SH-SY5Y (cell line): ENCODE measurements at regions not wholly inside any gene's neighbourhood (a gene's known extent, or its start where the extent isn't known, plus 50 kb on each side); places are given as distances from the start of the nearest gene placed in this dataset.

ENCODE experiments used
- GATA2 ChIP-seq: IDR thresholded peaks from 2 replicates; pipeline ENCODE4 v1.6.1; 2011; ENCODE audit warnings: mild to moderate bottlenecking, low read depth, low read length
- GATA3 ChIP-seq: IDR thresholded peaks from 2 replicates; pipeline ENCODE4 v1.6.1; 2011; ENCODE audit warnings: low read depth, mild to moderate bottlenecking, low read length, moderate library complexity

DNA sequence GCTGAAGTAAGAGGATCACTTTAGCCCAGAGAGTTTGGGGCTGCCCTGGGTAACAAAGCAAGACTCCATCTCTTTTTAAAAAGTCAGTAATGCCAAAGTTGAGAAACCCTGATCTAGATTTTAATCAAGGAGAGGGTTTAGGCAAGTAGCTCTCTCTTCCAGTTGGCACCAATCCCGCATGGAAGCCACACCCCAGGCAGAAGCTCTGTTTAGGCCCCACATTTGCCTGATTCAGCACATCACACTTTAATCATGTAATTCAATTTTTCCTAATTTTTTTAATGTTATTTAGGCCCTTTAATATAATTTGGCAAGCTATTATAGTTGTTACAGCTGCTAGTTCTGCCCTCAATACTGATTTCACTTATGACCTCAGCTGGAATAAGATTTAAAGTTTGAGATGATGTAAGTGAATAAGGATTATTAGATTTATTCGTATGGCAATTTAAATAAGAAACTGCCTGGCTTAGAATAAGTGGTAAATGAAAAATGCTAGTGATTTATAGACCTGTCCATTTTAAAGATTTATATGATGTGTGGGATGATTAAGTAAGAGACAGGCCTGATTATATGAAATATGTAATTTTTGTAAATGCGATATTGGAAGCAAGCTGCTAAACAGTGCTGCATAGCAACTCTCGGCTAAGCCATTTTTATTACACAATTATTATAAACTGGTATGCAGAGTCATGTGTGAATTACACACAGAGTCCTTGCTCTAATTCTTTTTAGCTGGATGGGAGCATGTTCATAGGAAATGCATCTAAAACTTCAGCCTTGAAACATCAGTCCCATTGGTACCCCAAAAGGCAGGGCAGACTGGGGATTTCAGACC, 80.2 kb upstream of the NFE2L3 start:
- no peak for TF ChIP-seq GATA3
- TF ChIP-seq GATA2, result no peak

DNA sequence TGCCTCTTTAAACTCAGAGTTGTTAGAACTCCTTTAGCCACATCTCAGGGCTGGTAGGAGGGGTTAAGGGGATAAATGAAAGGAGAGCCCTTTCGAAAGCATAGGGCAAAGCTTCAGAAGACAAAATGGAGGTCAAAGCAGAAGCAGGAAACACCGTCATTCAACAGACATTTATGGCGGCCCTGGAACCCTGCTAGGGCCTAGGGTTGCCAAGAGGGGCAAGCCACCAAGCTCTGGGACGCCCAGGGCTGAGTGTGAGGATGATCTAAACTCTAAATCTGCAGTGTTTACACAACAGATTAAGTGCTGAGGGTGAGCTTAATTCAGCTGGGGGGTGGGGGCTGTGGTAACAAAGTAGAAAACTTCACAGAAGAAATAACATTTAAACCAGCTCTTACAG, 79.0 kb upstream of the NFE2L3 start:
- TF ChIP-seq GATA3 (no peak), GATA2 (no peak)

DNA sequence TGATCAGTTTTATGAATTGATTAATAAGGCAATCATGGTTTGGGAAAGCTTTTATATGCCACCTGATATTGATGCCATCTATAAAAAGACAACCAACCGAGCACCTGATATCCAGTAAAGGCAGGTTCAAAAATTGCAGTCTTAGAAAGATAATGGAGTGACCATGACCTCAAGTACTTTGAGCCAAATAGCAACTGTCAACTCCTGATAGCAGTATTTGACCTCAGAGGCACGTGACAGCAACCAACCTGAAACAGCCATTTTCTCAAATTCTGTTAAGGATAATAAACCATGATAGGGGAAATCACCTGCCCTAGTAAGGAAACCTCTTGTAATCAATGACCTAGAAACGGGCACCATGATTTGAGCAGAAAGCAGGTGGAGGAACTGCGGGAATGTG, 77.1 kb upstream of the NFE2L3 start:
- TF ChIP-seq GATA2 (no peak), GATA3 (no peak)

DNA sequence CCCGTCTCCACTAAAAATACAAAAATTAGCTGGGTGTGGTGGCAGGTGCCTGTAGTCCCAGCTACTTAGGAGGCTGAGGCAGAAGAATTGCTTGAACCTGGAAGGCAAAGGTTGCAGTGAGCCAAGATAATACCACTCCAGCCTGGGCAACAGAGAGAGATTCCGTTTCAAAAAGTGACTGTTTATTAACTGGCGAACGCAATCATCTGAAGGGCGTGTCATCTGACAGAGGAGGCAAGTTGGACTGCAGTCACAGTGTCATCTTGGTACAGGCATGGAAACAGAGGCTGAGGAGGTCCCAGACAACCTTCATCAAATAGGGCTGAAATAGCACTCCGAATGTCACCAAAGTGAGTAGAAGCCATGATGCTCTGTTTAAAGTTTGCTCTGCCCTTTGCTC, 75.3 kb upstream of the NFE2L3 start:
- TF ChIP-seq GATA3, result no peak
- TF ChIP-seq GATA2, result no peak

DNA sequence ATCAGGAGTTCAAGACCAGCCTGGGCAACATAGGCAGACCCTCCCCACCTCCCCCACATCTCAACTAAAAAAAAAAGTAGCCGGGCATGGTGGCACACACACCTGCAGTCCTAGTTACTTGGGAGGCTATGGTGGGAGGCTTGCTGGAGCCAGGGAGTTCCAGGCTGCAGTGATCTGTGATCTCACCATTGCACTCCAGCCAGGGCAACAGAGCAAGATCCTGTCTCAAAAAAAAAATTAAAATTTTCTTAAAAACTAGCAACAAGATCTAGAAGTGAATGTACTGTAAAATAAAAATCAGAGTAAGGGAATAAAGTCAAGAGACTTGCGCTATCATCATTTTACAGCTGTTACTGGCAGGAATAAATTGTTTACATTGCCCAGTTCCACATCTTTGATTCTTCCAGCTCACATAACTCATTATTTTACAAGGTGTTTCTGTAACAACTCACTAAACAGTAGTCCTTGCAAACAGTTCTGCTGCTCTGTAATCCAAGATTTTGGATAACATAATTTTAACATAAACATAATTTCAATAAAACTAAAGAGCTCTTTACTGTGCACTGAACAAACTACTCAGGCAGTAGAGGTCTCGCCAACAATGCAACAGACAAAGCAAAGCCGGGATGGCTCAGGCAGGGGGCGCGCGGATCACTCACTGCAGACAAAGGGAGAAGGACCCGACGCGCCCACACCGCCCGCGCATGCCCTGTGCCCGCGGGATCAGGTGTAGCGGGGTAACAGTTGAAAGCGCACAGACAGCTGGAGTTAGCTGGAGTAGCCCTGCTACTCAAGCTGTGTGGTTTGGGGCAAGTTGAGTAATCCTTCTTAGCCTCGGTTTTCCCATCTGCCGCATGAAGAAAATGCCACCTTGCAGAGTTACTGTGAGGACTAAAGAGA, 73.3 kb upstream of the NFE2L3 start:
- TF ChIP-seq GATA2 (no peak), GATA3 (no peak)

DNA sequence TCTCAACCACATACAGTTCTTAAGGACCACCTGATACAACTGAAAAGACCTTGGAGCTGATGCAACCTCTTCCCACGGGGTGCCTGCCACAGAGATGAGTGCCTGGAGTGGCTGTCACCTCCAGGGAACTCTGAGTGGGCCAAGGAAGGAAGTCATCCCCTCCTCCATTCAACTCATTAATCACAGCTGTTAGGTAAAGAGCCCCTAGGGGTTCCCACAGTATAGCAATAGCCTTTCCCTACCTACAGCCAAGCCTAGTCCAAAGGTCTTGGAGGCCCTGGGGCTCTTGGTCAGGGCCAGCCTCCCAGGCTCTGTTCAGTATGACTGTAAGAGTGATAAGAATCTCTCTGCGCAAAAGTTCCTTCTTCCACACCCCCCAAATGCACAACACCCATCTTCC, 70.4 kb upstream of the NFE2L3 start:
- TF ChIP-seq GATA3 (no peak), GATA2 (peak; percentile 39; the same call in 1 of the 2 replicates)

DNA sequence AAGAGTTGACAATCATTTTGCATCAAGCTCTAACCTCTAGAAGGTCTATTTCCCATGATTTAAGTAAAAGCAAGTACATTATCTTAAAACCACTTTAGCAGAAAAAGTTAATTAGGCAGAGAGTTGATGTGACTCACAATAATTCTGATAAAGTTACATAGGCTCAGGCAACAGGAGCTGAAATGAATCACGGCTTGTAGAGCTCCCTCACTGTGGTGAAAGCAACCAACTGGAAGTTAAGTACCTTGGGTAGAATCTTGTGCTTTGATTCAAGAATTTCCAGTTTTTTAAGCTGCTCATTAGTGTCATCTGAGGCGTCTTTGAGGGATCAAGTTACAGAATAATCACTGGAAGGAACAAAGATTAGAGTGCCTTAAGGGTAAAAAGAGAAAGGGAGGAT, 68.9 kb upstream of the NFE2L3 start:
- TF ChIP-seq GATA3, result no peak
- no peak for TF ChIP-seq GATA2

GRCh38 chr7:26084418-26084817, 67.6 kb upstream of the NFE2L3 start:
- TF ChIP-seq GATA3, result no peak
- no peak for TF ChIP-seq GATA2

DNA sequence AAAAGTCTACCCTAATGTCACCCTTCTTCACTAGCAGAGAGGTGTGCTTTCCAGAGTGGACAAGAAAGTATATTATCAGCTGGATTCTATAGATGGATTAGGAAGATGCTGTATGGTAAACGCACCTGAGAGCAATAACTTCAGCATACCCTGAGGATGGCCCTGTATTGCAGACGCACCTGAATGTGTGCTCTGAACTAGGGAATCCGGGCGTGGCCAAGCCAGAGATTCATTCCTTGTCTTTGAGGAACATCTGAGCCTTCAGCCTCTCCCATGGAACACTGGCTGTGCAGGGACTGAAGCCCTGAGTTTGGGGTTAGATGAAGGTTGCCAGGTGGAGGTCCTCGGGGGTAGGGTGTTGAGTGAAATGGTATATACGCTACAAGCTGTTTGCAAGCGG, 66.2 kb upstream of the NFE2L3 start:
- TF ChIP-seq GATA2 (no peak), GATA3 (no peak)

DNA sequence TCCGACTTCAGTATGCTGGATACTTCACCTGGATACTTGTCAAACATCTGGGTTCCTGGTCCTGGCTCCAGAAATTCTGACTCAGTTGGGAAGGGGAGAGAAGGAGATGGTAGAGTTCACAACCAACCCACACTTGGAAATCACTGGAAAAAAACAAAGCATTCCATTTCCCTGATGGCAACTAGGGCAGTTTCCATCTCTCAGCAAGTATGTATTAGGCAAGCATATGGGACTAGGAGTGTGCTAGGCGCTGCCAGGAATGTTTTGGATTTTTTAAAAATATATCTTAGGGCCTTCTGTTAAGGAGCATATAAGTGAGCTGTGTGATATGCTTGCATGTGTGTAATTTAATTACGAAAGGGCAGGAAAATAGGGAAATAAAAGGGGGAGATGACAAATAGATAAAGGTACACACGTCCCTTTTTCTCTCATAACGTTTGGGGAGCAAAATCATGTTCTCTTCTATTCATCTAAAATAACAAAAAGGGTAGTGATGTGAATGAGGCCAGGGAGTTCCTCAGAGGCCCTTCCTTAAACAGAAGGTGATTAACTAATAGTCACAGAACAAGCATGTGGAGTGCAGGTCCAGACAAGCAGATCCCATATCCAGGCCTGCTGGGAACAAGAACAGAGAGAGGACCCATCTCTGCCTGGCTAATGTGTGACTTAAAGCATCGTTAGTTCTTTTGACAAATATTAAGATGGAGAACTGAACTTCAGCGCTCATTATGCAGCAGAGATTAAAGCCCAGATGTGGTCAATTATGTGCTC, 64.5 kb upstream of the NFE2L3 start:
- no peak for TF ChIP-seq GATA3
- no peak for TF ChIP-seq GATA2

DNA sequence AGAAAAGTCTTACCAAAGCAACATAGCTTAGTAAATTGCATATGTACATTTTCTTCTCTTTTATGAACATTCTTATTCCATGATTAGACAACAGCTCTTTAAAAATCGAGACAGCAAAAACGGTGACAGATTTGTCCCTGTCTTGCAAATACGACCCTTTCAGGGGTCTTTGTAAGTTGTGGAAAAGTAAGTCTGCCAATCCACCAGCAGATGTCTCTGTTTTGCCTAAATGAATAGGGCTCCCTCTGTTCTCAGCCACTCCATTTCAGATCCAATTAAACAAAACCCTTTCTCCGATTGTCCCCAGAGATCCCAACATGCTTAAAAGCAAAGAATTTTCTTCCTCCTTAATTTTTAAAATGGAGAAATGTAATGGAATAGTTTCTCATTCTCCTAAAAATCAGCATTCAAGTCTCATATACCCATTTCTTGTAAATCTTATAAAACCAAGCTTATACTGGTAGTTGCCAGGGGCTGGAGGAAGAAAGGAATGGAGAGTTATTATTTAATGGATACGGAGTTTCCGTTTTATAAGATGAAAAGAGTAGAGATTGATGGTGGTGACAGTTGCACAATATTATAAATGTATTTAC, 61.0 kb upstream of the NFE2L3 start:
- TF ChIP-seq GATA3 (no peak), GATA2 (no peak)

GRCh38 chr7:26091933-26092332, 60.1 kb upstream of the NFE2L3 start:
- TF ChIP-seq GATA3, result no peak
- TF ChIP-seq GATA2, result no peak

DNA sequence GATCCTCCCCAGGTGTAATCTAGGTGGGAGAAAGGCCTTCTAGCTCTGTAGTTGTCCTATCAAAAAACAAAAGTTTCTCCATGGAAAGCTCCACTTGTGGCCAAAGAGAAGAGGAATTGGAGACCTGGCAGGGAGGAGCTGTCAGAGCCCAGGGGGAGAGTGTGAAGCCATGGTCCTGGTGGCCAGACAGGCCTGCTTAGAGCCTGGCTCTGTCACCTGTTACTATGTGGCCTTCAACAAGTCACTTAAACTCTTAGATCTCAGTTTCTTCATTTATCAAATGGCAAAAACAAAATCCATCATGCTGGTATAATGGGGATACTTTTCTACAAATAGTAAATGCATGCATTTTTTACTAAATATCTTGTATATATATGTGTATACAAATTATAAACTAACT, 59.0 kb upstream of the NFE2L3 start:
- TF ChIP-seq GATA2 (no peak), GATA3 (no peak)

GRCh38 chr7:26096136-26096535, 55.9 kb upstream of the NFE2L3 start:
- TF ChIP-seq GATA3 (no peak), GATA2 (no peak)
